SK-N-SH treated with all-trans-retinoic acid at 6 μM for 48 hours (cell line): ENCODE measurements at regions not wholly inside any gene's neighbourhood (a gene's known extent, or its start where the extent isn't known, plus 50 kb on each side); places are given as distances from the start of the nearest gene placed in this dataset.

Experiments used
- ATAC-seq: fragments of 200-7000 bp; cut with Tn5 transposase; 3 replicates; pipeline ENCODE4 v1.9.1; 2020; ENCODE audit warnings: mild to moderate bottlenecking, moderate library complexity
- ARNTL ChIP-seq: fragments of 450-650 bp; formaldehyde crosslinking; IDR thresholded peaks from 2 replicates; pipeline ENCODE4 v1.5.0; 2020; ENCODE audit warnings: low read depth, mild to moderate bottlenecking, moderate library complexity, borderline replicate concordance
- BACH2 ChIP-seq: fragments of 250-450 bp; sonication (Bioruptor Pico); IDR thresholded peaks from 2 replicates; pipeline ENCODE4 v1.9.0; 2021; ENCODE audit warnings: mild to moderate bottlenecking, borderline replicate concordance
- CREB5 ChIP-seq: fragments of 250-450 bp; sonication (Bioruptor Pico); IDR thresholded peaks from 2 replicates; pipeline ENCODE4 v1.5.1; 2020; ENCODE audit warnings: low read depth, mild to moderate bottlenecking, moderate library complexity
- ESRRG ChIP-seq: fragments of 250-450 bp; sonication (Bioruptor Pico); IDR thresholded peaks from 2 replicates; pipeline ENCODE4 v1.6.1; 2021; ENCODE audit warnings: mild to moderate bottlenecking
- GLIS3 ChIP-seq: fragments of 250-450 bp; sonication (Bioruptor Pico); IDR thresholded peaks from 2 replicates; pipeline ENCODE4 v1.5.0; 2020; ENCODE audit warnings: mild to moderate bottlenecking, moderate library complexity
- ISL1 ChIP-seq: fragments of 250-450 bp; sonication (Bioruptor Pico); IDR thresholded peaks from 2 replicates; pipeline ENCODE4 v2.1.2; 2022; ENCODE audit warnings: mild to moderate bottlenecking, moderate library complexity
- PPARA ChIP-seq: fragments of 250-450 bp; sonication (Bioruptor Pico); IDR thresholded peaks from 2 replicates; pipeline ENCODE4 v1.5.0; 2020; ENCODE audit warnings: mild to moderate bottlenecking, borderline replicate concordance
- SNAI2 ChIP-seq: fragments of 250-450 bp; sonication (Bioruptor Pico); IDR thresholded peaks from 2 replicates; pipeline ENCODE4 v1.5.0; 2020; ENCODE audit warnings: mild to moderate bottlenecking, moderate library complexity
- TCF4 ChIP-seq: fragments of 250-450 bp; sonication (Bioruptor Pico); IDR thresholded peaks from 2 replicates; pipeline ENCODE4 v1.8.0; 2021; ENCODE audit warnings: mild to moderate bottlenecking, moderate library complexity, borderline replicate concordance
- TOX ChIP-seq: fragments of 250-450 bp; sonication (Bioruptor Pico); IDR thresholded peaks from 2 replicates; pipeline ENCODE4 v1.8.0; 2021; ENCODE audit warnings: mild to moderate bottlenecking, moderate library complexity, borderline replicate concordance
- ZFP30 ChIP-seq: fragments of 450-650 bp; formaldehyde crosslinking; IDR thresholded peaks from 2 replicates; pipeline ENCODE4 v1.5.0; 2022; ENCODE audit warnings: mild to moderate bottlenecking, moderate library complexity
- ZNF565 ChIP-seq: fragments of 450-650 bp; formaldehyde crosslinking; conservative IDR thresholded peaks from 2 replicates; pipeline ENCODE4 v1.5.0; 2020; ENCODE audit warnings: low read depth, mild to moderate bottlenecking, moderate library complexity
- ZNF70 ChIP-seq: fragments of 450-650 bp; formaldehyde crosslinking; IDR thresholded peaks from 2 replicates; pipeline ENCODE4 v1.5.0; 2020; ENCODE audit warnings: mild to moderate bottlenecking, moderate library complexity
- TF ChIP-seq, protein P1 (sequence below): fragments of 250-450 bp; sonication (Bioruptor Pico); IDR thresholded peaks from 2 replicates; pipeline ENCODE4 v1.8.0; 2021; ENCODE audit warnings: low read depth, mild to moderate bottlenecking, moderate library complexity, borderline replicate concordance
- TF ChIP-seq, protein P2 (sequence below): fragments of 250-450 bp; sonication (Bioruptor Pico); IDR thresholded peaks from 2 replicates; pipeline ENCODE4 v1.8.0; 2020; ENCODE audit warnings: mild to moderate bottlenecking, moderate library complexity, borderline replicate concordance
- TF ChIP-seq, protein P3 (sequence below): fragments of 250-450 bp; sonication (Bioruptor Pico); IDR thresholded peaks from 2 replicates; pipeline ENCODE4 v1.5.0; 2020; ENCODE audit warnings: mild to moderate bottlenecking, moderate library complexity

- ATAC-seq: no peak
- TF ChIP-seq, protein P1, sequence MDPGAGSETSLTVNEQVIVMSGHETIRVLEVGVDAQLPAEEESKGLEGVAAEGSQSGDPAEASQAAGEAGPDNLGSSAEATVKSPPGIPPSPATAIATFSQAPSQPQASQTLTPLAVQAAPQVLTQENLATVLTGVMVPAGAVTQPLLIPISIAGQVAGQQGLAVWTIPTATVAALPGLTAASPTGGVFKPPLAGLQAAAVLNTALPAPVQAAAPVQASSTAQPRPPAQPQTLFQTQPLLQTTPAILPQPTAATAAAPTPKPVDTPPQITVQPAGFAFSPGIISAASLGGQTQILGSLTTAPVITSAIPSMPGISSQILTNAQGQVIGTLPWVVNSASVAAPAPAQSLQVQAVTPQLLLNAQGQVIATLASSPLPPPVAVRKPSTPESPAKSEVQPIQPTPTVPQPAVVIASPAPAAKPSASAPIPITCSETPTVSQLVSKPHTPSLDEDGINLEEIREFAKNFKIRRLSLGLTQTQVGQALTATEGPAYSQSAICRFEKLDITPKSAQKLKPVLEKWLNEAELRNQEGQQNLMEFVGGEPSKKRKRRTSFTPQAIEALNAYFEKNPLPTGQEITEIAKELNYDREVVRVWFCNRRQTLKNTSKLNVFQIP (CRISPR knock-in tag): no peak
These were observed 68.2 kb upstream of the FOXN3 start for GRCh38 chr14:89485264-89485663.

DNA sequence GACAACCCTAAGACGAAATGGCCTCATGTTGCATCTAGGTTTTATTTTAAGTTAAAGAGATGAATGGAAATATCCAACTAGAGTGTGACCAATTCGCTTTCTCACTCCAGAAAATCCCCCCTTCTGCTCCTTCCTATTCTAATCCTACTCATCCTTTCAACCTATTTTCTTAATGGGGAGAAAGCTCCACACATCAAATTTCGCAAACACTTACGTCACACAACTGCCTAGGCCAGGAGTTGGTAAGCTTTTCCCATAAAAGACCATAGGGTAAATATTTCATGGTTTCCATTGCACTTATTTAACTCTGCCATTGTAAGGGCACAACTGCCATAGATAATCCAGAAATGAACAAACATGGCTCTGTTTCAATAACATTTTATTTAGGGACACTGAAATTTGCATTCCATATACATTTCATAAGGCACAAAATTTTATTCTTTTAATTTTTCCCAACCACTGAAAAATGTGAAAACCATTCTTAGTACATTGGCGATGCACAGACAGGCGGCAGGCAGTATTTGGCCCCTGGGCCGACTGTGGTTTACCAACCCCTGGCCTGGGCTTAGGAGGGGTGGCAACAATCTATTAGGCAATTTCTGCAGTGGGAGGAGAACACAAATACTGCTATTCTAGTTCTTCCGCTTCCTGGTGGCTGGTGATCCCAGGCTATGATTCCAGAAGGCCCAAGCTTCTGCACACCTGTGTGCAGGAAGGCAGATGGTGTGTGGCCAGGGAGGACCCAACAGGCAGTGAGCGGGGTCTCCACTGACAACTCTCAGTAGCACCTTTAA lies 67.2 kb upstream of the FOXN3 start:
- ATAC-seq: no peak
- no peak for TF ChIP-seq TCF4 (CRISPR knock-in tag)
- TF ChIP-seq SNAI2 (CRISPR knock-in tag): no peak
- TF ChIP-seq ZNF70: no peak
- no peak for TF ChIP-seq ZFP30 (CRISPR knock-in tag)
- TF ChIP-seq, protein P2, sequence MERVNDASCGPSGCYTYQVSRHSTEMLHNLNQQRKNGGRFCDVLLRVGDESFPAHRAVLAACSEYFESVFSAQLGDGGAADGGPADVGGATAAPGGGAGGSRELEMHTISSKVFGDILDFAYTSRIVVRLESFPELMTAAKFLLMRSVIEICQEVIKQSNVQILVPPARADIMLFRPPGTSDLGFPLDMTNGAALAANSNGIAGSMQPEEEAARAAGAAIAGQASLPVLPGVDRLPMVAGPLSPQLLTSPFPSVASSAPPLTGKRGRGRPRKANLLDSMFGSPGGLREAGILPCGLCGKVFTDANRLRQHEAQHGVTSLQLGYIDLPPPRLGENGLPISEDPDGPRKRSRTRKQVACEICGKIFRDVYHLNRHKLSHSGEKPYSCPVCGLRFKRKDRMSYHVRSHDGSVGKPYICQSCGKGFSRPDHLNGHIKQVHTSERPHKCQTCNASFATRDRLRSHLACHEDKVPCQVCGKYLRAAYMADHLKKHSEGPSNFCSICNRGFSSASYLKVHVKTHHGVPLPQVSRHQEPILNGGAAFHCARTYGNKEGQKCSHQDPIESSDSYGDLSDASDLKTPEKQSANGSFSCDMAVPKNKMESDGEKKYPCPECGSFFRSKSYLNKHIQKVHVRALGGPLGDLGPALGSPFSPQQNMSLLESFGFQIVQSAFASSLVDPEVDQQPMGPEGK (CRISPR knock-in tag): no peak
- no peak for TF ChIP-seq ZNF565 (CRISPR knock-in tag)
- no peak for TF ChIP-seq TOX (CRISPR knock-in tag)
- TF ChIP-seq ESRRG (CRISPR knock-in tag): no peak
- TF ChIP-seq, protein P1 (CRISPR knock-in tag): no peak
- TF ChIP-seq GLIS3: no peak
- TF ChIP-seq, protein P3, sequence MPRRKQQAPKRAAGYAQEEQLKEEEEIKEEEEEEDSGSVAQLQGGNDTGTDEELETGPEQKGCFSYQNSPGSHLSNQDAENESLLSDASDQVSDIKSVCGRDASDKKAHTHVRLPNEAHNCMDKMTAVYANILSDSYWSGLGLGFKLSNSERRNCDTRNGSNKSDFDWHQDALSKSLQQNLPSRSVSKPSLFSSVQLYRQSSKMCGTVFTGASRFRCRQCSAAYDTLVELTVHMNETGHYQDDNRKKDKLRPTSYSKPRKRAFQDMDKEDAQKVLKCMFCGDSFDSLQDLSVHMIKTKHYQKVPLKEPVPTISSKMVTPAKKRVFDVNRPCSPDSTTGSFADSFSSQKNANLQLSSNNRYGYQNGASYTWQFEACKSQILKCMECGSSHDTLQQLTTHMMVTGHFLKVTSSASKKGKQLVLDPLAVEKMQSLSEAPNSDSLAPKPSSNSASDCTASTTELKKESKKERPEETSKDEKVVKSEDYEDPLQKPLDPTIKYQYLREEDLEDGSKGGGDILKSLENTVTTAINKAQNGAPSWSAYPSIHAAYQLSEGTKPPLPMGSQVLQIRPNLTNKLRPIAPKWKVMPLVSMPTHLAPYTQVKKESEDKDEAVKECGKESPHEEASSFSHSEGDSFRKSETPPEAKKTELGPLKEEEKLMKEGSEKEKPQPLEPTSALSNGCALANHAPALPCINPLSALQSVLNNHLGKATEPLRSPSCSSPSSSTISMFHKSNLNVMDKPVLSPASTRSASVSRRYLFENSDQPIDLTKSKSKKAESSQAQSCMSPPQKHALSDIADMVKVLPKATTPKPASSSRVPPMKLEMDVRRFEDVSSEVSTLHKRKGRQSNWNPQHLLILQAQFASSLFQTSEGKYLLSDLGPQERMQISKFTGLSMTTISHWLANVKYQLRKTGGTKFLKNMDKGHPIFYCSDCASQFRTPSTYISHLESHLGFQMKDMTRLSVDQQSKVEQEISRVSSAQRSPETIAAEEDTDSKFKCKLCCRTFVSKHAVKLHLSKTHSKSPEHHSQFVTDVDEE (CRISPR knock-in tag): no peak

DNA sequence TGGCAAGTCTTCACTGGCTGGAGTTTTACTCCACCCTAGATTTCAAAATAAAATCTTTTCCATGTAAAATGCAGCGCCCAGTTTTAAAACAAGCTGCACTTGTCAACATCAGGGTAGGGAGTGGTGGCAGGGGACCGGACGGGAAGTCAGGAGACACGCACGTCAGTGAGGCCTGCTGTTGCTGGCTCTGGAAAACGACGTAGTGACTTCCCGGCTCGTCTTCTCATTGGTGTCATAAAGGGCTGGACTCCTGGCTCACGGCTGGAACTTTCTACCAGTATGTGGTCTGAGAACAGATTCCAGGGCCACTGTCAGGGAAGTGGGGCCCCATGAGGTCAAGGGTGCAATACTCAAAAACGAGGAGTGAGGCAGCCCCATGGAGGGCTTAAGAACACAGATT lies 64.2 kb upstream of the FOXN3 start:
- TF ChIP-seq, protein P2 (CRISPR knock-in tag): no peak
- no peak for TF ChIP-seq CREB5 (CRISPR knock-in tag)
- TF ChIP-seq BACH2: no peak
- TF ChIP-seq, protein P3 (CRISPR knock-in tag): no peak
- no peak for TF ChIP-seq TCF4 (CRISPR knock-in tag)
- TF ChIP-seq TOX (CRISPR knock-in tag): no peak
- TF ChIP-seq, protein P1 (CRISPR knock-in tag): no peak
- TF ChIP-seq ARNTL: no peak
- TF ChIP-seq SNAI2 (CRISPR knock-in tag): no peak
- TF ChIP-seq PPARA (CRISPR knock-in tag): no peak
- no peak for TF ChIP-seq ISL1 (CRISPR knock-in tag)
- TF ChIP-seq ESRRG (CRISPR knock-in tag): no peak
- TF ChIP-seq ZNF70: no peak
- no peak for ATAC-seq
